ENCODE measurements at regions not wholly inside any gene's neighbourhood (a gene's known extent, or its start where the extent isn't known, plus 50 kb on each side); places are given as distances from the start of the nearest gene placed in this dataset.

GRCh38 chr2:181228661-181229060, 228.5 kb upstream of the ITGA4 start:
- intact Hi-C loops (cut with DNase I, micrococcal nuclease) = no loop called here
- H3K4me1 ChIP-seq (ENCODE audit: low read depth) = no peaks in the 10 kb centered on the region
- H3K36me3 ChIP-seq (ENCODE audit: low read depth) = no peaks in the 10 kb centered on the region
- no peak for ATAC-seq
- no peak overlapping the region for H3K4me3 ChIP-seq
- TF ChIP-seq CTCF (IDR thresholded peaks at IDR 0.05) = no peak
- DNase-seq = no peak
- no peaks in the 10 kb centered on the region for H3K9me3 ChIP-seq

- Histone ChIP-seq H3K4me1 (ENCODE audit: low read depth) (no peaks in the 10 kb centered on the region), H3K36me3 (ENCODE audit: low read depth) (no peaks in the 10 kb centered on the region), H3K4me3 (no peak overlapping the region), H3K9me3 (no peaks in the 10 kb centered on the region)
- TF ChIP-seq CTCF (IDR thresholded peaks at IDR 0.05) = no peak
- intact Hi-C loops (cut with DNase I, micrococcal nuclease) = no loop called here
- no peak for ATAC-seq
- no peak for DNase-seq
Observed at GRCh38 chr2:181231151-181231550, 226.0 kb upstream of the ITGA4 start.

GRCh38 chr2:181231886-181232621, 225.1 kb upstream of the ITGA4 start:
- ATAC-seq = no peak
- Histone ChIP-seq H3K4me1 (ENCODE audit: low read depth) (no peaks in the 10 kb centered on the region), H3K4me3 (no peak overlapping the region), H3K9me3 (no peaks in the 10 kb centered on the region), H3K36me3 (ENCODE audit: low read depth) (no peaks in the 10 kb centered on the region)
- TF ChIP-seq CTCF (IDR thresholded peaks at IDR 0.05) = no peak
- DNase-seq = no peak
- intact Hi-C loops (cut with DNase I, micrococcal nuclease) = no loop called here

- DNase-seq (no peak), ATAC-seq (no peak)
- intact Hi-C loops (cut with DNase I, micrococcal nuclease) = no loop called here
- Histone ChIP-seq H3K9me3 (no peaks in the 10 kb centered on the region), H3K36me3 (ENCODE audit: low read depth) (no peaks in the 10 kb centered on the region), H3K4me3 (no peak overlapping the region), H3K4me1 (ENCODE audit: low read depth) (no peaks in the 10 kb centered on the region)
- TF ChIP-seq CTCF (IDR thresholded peaks at IDR 0.05) = no peak
Observed at GRCh38 chr2:181234487-181234891, 222.7 kb upstream of the ITGA4 start.

- H3K9me3 ChIP-seq = no peaks in the 10 kb centered on the region
- TF ChIP-seq CTCF (IDR thresholded peaks at IDR 0.05) = no peak
- H3K4me1 ChIP-seq (ENCODE audit: low read depth) = no peaks in the 10 kb centered on the region
- intact Hi-C loops (cut with DNase I, micrococcal nuclease) = no loop called here
- no peak for ATAC-seq
- H3K36me3 ChIP-seq (ENCODE audit: low read depth) = no peaks in the 10 kb centered on the region
- H3K4me3 ChIP-seq = no peak overlapping the region
- no peak for DNase-seq
Observed at GRCh38 chr2:181235011-181235410, 222.2 kb upstream of the ITGA4 start.

Measured in mucosa of descending colon (tissue), 3 donors.